T-helper 9 cell (primary cell): ENCODE measurements at regions not wholly inside any gene's neighbourhood (a gene's known extent, or its start where the extent isn't known, plus 50 kb on each side); places are given as distances from the start of the nearest gene placed in this dataset.
"Not testable (repeated sequence)": the region's sequence is repeated elsewhere in the genome, so short reads cannot be mapped to it uniquely, and the experiment has no call there.

Experiments used
- DNase-seq: peaks from one replicate; pipeline ENCODE4 v3.0.0-alpha.2; 2020

GRCh38 chr7:56466607-56467525 is 350.6 kb upstream of the NUPR2 start:
- DNase-seq, result not testable (repeated sequence)

GRCh38 chr7:56449762-56450161 is 333.5 kb upstream of the NUPR2 start:
- DNase-seq, result no peak

GRCh38 chr7:56447864-56448693 is 331.9 kb upstream of the NUPR2 start:
- DNase-seq, result no peak

GRCh38 chr7:56420528-56420927 is 304.3 kb upstream of the NUPR2 start:
- DNase-seq, result not testable (repeated sequence)

GRCh38 chr7:56375173-56375572 is 259.0 kb upstream of the NUPR2 start:
- DNase-seq, result no peak

- not testable (repeated sequence) for DNase-seq
Measured at GRCh38 chr7:56374666-56375065, 258.4 kb upstream of the NUPR2 start.

GRCh38 chr7:56373314-56373713 is 257.1 kb upstream of the NUPR2 start:
- peak; percentile 52 for DNase-seq

- DNase-seq, result not testable (repeated sequence)
Measured at GRCh38 chr7:56371792-56372191, 255.6 kb upstream of the NUPR2 start.

GRCh38 chr7:56370208-56370872 is 254.1 kb upstream of the NUPR2 start:
- DNase-seq, result not testable (repeated sequence)

GRCh38 chr7:56367914-56368313 is 251.7 kb upstream of the NUPR2 start:
- DNase-seq, result not testable (repeated sequence)

- not testable (repeated sequence) for DNase-seq
Measured at GRCh38 chr7:56367411-56367810, 251.2 kb upstream of the NUPR2 start.

GRCh38 chr7:56366701-56367100 is 250.5 kb upstream of the NUPR2 start:
- DNase-seq, result not testable (repeated sequence)

GRCh38 chr7:56352576-56352975 is 236.4 kb upstream of the NUPR2 start:
- DNase-seq, result not testable (repeated sequence)

GRCh38 chr7:56351181-56351580 is 235.0 kb upstream of the NUPR2 start:
- not testable (repeated sequence) for DNase-seq

- not testable (repeated sequence) for DNase-seq
Measured at GRCh38 chr7:56348311-56348710, 232.1 kb upstream of the NUPR2 start.

GRCh38 chr7:56328327-56328726 is 212.1 kb upstream of the NUPR2 start:
- DNase-seq, result not testable (repeated sequence)

GRCh38 chr7:56290548-56290947 is 174.3 kb upstream of the NUPR2 start:
- no peak for DNase-seq

GRCh38 chr7:56287429-56288138 is 171.4 kb upstream of the NUPR2 start:
- DNase-seq, result no peak

- DNase-seq, result no peak
Measured at GRCh38 chr7:56256108-56256507, 139.9 kb upstream of the NUPR2 start.

- DNase-seq, result no peak
Measured at GRCh38 chr7:56250135-56250534, 133.9 kb upstream of the NUPR2 start.

- no peak for DNase-seq
Measured at GRCh38 chr7:56229631-56230030, 113.4 kb upstream of the NUPR2 start.

- DNase-seq, result no peak
Measured at GRCh38 chr7:56222866-56223265, 106.6 kb upstream of the NUPR2 start.
